Cerebellar cortex (tissue), 1 donor: ENCODE measurements at regions not wholly inside any gene's neighbourhood (a gene's known extent, or its start where the extent isn't known, plus 50 kb on each side); places are given as distances from the start of the nearest gene placed in this dataset.
A peak's percentile ranks its signal among the peaks of the same experiment; 100 is the strongest.

ENCODE experiments used
- DNase-seq: peaks from one replicate; pipeline ENCODE4 v3.0.0-alpha.2; 2015; ENCODE audit warnings: low spot score

- peak; percentile 44 for DNase-seq
Measured at GRCh38 chr4:159500861-159501260, 398.0 kb downstream of the RAPGEF2 start.

- no peak for DNase-seq
Measured at GRCh38 chr4:159503236-159504008, 400.5 kb downstream of the RAPGEF2 start.

- DNase-seq = no peak
Measured at GRCh38 chr4:159504684-159505083, 401.8 kb downstream of the RAPGEF2 start.

GRCh38 chr4:159505266-159505975 is 402.5 kb downstream of the RAPGEF2 start:
- DNase-seq = no peak

- peak; percentile 93 for DNase-seq
Measured at GRCh38 chr4:159506801-159507517, 404.1 kb downstream of the RAPGEF2 start.

- DNase-seq = no peak
Measured at GRCh38 chr4:159508917-159509500, 406.1 kb downstream of the RAPGEF2 start.

GRCh38 chr4:159512348-159512747 is 409.5 kb downstream of the RAPGEF2 start:
- DNase-seq = no peak

GRCh38 chr4:159515314-159516025 is 412.6 kb downstream of the RAPGEF2 start:
- DNase-seq = no peak

- no peak for DNase-seq
Measured at GRCh38 chr4:159516556-159517140, 413.8 kb downstream of the RAPGEF2 start.

GRCh38 chr4:159520074-159520473 is 417.2 kb downstream of the RAPGEF2 start:
- no peak for DNase-seq

- no peak for DNase-seq
Measured at GRCh38 chr4:159526172-159526571, 423.3 kb downstream of the RAPGEF2 start.

GRCh38 chr4:159534655-159535054 is 431.8 kb downstream of the RAPGEF2 start:
- no peak for DNase-seq

- no peak for DNase-seq
Measured at GRCh38 chr4:159538556-159538955, 435.7 kb downstream of the RAPGEF2 start.

GRCh38 chr4:159540038-159540437 is 437.2 kb downstream of the RAPGEF2 start:
- no peak for DNase-seq

GRCh38 chr4:159540501-159540900 is 437.6 kb downstream of the RAPGEF2 start:
- DNase-seq = no peak

GRCh38 chr4:159541143-159541542 is 438.3 kb downstream of the RAPGEF2 start:
- DNase-seq = peak; percentile 22

- DNase-seq = no peak
Measured at GRCh38 chr4:159542296-159542695, 439.4 kb downstream of the RAPGEF2 start.

- DNase-seq = peak; percentile 57
Measured at GRCh38 chr4:159543831-159544230, 441.0 kb downstream of the RAPGEF2 start.

GRCh38 chr4:159545556-159545955 is 442.7 kb downstream of the RAPGEF2 start:
- DNase-seq = no peak

GRCh38 chr4:159547645-159548308 is 444.9 kb downstream of the RAPGEF2 start:
- peak; percentile 86 for DNase-seq

- DNase-seq = no peak
Measured at GRCh38 chr4:159549098-159549518, 446.2 kb downstream of the RAPGEF2 start.
